SK-N-SH treated with all-trans-retinoic acid at 6 μM for 48 hours (cell line): ENCODE measurements at regions not wholly inside any gene's neighbourhood (a gene's known extent, or its start where the extent isn't known, plus 50 kb on each side); places are given as distances from the start of the nearest gene placed in this dataset.

Experiments
- BACH2 ChIP-seq: fragments of 250-450 bp; sonication (Bioruptor Pico); IDR thresholded peaks from 2 replicates; pipeline ENCODE4 v1.9.0; 2021; ENCODE audit warnings: mild to moderate bottlenecking, borderline replicate concordance
- CREB5 ChIP-seq: fragments of 250-450 bp; sonication (Bioruptor Pico); IDR thresholded peaks from 2 replicates; pipeline ENCODE4 v1.5.1; 2020; ENCODE audit warnings: low read depth, mild to moderate bottlenecking, moderate library complexity
- OSR1 ChIP-seq: fragments of 250-450 bp; sonication (Bioruptor Pico); IDR thresholded peaks from 2 replicates; pipeline ENCODE4 v1.8.0; 2022; ENCODE audit warnings: moderate library complexity, mild to moderate bottlenecking, inconsistent platforms
- POU6F1 ChIP-seq: fragments of 250-450 bp; sonication (Bioruptor Pico); IDR thresholded peaks from 2 replicates; pipeline ENCODE4 v1.8.0; 2021; ENCODE audit warnings: low read depth, mild to moderate bottlenecking, moderate library complexity, borderline replicate concordance
- RARB ChIP-seq: fragments of 250-450 bp; sonication (Bioruptor Pico); IDR thresholded peaks from 2 replicates; pipeline ENCODE4 v1.8.0; 2021; ENCODE audit warnings: mild to moderate bottlenecking, moderate library complexity
- TCF4 ChIP-seq: fragments of 250-450 bp; sonication (Bioruptor Pico); IDR thresholded peaks from 2 replicates; pipeline ENCODE4 v1.8.0; 2021; ENCODE audit warnings: mild to moderate bottlenecking, moderate library complexity, borderline replicate concordance
- TOX ChIP-seq: fragments of 250-450 bp; sonication (Bioruptor Pico); IDR thresholded peaks from 2 replicates; pipeline ENCODE4 v1.8.0; 2021; ENCODE audit warnings: mild to moderate bottlenecking, moderate library complexity, borderline replicate concordance
- TSHZ2 ChIP-seq: fragments of 250-450 bp; sonication (Bioruptor Pico); IDR thresholded peaks from 2 replicates; pipeline ENCODE4 v1.5.0; 2020; ENCODE audit warnings: mild to moderate bottlenecking, moderate library complexity
- ZFP3 ChIP-seq: fragments of 250-450 bp; sonication (Bioruptor Pico); IDR thresholded peaks from 2 replicates; pipeline ENCODE4 v1.5.0; 2020; ENCODE audit warnings: mild to moderate bottlenecking, moderate library complexity
- ZFP30 ChIP-seq: fragments of 450-650 bp; formaldehyde crosslinking; IDR thresholded peaks from 2 replicates; pipeline ENCODE4 v1.5.0; 2022; ENCODE audit warnings: mild to moderate bottlenecking, moderate library complexity
- TF ChIP-seq, protein P1 (sequence below): fragments of 250-450 bp; sonication (Bioruptor Pico); IDR thresholded peaks from 2 replicates; pipeline ENCODE4 v1.8.0; 2020; ENCODE audit warnings: mild to moderate bottlenecking, moderate library complexity, borderline replicate concordance

DNA sequence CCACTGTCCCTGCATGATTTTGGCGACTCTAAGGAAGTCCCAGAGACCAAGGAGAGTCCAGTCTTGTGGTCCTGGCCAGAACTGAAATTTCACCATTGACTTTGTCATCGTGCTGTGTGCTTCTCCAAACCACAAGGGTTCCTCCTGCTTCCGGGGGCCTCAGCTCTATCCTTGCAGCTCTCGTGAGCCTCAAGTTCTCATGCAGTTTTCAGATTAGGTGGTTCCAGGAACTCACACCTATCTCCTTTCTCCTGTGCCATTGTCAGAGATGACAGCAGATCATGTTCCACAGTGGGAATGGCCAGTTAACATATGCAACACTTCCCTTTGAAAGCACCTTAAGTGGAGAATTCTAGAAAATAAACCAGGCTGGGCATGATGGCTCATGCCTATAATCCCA is 97.9 kb upstream of the CRHR1 start:
- TF ChIP-seq ZFP3 (CRISPR knock-in tag) (no peak), TOX (no peak), POU6F1 (CRISPR knock-in tag) (no peak), CREB5 (CRISPR knock-in tag) (no peak), BACH2 (no peak), RARB (CRISPR knock-in tag) (no peak), TCF4 (CRISPR knock-in tag) (no peak), OSR1 (CRISPR knock-in tag) (no peak), TSHZ2 (no peak), ZFP30 (CRISPR knock-in tag) (no peak)
- TF ChIP-seq, protein P1, sequence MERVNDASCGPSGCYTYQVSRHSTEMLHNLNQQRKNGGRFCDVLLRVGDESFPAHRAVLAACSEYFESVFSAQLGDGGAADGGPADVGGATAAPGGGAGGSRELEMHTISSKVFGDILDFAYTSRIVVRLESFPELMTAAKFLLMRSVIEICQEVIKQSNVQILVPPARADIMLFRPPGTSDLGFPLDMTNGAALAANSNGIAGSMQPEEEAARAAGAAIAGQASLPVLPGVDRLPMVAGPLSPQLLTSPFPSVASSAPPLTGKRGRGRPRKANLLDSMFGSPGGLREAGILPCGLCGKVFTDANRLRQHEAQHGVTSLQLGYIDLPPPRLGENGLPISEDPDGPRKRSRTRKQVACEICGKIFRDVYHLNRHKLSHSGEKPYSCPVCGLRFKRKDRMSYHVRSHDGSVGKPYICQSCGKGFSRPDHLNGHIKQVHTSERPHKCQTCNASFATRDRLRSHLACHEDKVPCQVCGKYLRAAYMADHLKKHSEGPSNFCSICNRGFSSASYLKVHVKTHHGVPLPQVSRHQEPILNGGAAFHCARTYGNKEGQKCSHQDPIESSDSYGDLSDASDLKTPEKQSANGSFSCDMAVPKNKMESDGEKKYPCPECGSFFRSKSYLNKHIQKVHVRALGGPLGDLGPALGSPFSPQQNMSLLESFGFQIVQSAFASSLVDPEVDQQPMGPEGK (CRISPR knock-in tag), result no peak
